WI38 (cell line): ENCODE measurements at regions not wholly inside any gene's neighbourhood (a gene's known extent, or its start where the extent isn't known, plus 50 kb on each side); places are given as distances from the start of the nearest gene placed in this dataset.

Experiments
- H3K4me3 ChIP-seq: 2 replicates; pipeline ENCODE4 v1.5.1; 2011; ENCODE audit warnings: low read depth, mild to moderate bottlenecking, control low read depth, low read length
- TF ChIP-seq, protein P1 (sequence below): IDR thresholded peaks from 2 replicates; pipeline ENCODE4 v1.5.1; 2012; ENCODE audit warnings: low read depth, mild to moderate bottlenecking, control low read depth, low read length

DNA sequence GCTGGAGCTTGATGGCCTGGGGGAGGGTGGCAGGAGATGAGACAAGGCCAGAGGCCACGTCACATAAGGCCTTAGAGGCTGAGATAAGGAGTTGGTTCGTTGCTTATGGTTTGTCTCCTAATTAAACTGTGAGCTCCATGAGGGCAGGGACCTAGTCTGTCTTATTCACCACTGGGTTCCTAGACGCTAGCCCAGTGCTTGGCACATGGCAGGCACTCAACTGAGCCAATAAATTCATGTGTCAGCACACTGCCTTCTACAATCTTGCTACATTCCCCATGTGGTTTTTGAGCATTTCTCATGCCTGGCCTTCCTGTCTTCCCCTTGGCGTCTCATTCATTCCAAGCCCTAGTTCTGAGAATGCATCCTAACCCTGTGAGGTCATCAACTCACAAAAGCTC lies 92.5 kb upstream of the MED13L start:
- no peak overlapping the region for H3K4me3 ChIP-seq
- TF ChIP-seq, protein P1, sequence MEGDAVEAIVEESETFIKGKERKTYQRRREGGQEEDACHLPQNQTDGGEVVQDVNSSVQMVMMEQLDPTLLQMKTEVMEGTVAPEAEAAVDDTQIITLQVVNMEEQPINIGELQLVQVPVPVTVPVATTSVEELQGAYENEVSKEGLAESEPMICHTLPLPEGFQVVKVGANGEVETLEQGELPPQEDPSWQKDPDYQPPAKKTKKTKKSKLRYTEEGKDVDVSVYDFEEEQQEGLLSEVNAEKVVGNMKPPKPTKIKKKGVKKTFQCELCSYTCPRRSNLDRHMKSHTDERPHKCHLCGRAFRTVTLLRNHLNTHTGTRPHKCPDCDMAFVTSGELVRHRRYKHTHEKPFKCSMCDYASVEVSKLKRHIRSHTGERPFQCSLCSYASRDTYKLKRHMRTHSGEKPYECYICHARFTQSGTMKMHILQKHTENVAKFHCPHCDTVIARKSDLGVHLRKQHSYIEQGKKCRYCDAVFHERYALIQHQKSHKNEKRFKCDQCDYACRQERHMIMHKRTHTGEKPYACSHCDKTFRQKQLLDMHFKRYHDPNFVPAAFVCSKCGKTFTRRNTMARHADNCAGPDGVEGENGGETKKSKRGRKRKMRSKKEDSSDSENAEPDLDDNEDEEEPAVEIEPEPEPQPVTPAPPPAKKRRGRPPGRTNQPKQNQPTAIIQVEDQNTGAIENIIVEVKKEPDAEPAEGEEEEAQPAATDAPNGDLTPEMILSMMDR, result no peak

DNA sequence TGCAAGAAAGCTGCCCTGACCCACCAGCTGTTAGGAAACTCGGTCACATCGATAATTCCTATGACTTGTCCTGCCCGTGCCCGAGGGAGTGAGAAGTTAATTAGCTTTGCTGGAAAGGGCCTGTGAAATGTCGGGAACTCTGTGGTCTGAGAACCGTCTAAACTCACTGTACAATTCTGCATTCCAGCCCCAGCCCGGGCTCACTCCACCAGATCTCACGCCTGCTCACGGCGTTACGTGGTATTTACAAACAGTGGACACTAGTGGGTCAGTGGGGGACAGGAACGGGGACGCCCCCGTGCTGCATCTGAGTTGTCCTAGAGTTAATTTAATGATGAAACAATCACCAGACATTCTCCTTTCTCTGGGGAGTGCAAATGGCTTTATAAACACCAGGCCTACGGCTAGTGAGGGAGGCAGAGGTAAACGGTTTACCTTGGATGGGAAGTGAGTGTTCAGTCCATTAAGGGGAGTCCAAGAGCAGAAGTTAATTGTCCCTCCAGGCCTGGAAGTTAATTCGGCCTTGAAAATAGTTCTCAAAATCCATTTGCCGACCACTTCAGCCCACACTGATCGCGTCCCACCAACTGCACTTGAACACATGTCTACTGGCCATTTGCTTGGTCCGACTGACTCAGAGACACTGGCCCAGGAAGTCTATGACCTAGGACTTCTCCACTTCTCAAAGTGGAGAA lies 93.5 kb upstream of the MED13L start:
- TF ChIP-seq, protein P1, result no peak
- no peak overlapping the region for H3K4me3 ChIP-seq

DNA sequence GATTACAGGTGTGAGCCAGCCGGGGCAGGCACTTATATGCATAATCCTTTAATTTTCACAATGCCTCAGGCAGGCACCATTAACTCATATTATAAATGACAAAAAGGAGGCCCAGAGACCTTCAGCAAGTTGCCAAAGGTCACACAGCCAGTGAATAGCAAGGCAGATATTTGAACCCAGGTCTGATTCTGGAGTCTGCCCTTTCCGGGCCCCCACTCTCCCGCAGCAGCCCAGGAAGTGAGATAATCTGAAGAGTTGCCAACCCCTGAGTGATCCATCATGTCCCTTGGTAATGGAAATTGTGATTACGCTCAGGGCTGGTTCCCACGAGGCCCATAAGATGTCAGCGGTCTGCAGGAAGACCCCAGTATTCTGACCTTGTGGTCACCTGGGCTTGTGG lies 95.3 kb upstream of the MED13L start:
- TF ChIP-seq, protein P1, result no peak
- no peak overlapping the region for H3K4me3 ChIP-seq

DNA sequence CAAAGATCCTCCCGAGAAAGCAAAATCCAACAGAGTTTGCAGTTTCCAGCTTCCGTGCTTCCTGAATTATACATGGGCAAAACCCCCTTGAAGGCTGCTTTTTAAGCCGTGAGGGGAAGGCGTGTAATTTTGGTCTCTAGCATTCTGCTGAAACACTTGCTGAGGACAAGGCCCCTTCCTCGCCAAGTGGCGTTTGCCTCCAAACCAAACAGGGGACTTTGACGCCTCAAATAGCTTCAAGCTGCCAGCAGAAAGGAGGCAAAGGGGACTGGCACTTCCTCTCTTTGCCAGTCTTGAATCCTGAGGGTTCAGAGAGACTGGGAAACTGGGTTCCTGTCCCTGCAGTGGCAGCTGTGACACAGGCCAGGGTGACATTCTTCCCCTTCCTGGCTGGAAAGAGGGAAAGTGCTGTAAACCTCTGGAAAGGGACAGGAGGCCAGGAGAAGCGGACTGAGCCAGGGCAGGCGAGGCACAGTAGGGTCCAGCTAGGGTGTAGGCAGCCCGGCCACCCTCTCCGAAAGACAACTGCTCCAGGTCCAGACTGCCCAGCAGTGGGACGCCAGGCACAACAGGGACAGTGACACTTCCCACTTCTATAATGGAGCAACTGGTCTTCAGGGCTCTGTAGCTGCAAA lies 96.2 kb upstream of the MED13L start:
- no peak overlapping the region for H3K4me3 ChIP-seq
- TF ChIP-seq, protein P1, result no peak

DNA sequence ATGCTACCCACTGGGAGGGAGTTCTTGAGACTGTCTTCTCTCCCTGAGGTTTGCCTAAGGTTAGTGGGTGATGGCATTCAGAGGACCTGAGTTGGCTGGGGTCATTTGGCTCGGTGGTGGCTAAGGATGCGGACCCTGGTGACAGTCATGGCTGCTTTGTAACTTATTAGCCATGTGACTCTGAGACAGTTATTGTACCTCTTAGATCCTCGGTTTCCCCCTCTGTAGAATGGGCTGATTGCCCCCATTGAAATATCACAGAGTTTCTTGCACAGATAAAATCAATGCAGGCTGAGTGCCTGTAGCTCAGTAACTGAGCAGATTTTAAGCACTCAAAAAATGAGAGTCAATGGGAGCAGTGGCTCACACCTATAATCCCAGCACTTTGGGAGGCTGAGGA lies 96.7 kb upstream of the MED13L start:
- TF ChIP-seq, protein P1, result no peak
- no peak overlapping the region for H3K4me3 ChIP-seq

DNA sequence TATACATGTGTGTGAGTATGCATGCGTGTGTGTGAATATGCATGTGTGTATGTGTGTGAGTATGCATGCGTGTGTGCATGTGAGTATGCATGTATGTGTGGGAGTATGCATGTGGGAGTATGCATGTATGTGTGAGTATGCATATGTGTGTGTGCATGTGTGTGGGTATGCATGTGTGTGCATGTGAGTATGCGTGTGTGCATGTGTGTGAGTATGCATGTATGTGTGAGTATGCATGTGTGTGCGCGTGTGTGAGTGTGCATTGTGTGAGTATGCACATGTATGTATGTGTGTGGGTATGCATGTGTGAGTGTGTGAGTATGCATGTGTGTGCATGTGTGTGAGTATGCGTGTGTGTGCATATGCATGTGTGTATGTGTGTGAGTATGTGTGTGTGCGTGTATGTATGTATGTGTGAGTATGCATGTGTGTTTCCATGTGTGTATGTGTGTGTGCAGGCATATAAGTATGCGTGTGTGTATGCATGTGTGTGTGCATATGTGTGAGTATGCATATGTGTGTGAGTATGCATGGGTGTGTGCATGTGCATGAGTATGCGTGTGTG lies 97.9 kb upstream of the MED13L start:
- H3K4me3 ChIP-seq, result no peak overlapping the region
- TF ChIP-seq, protein P1, result no peak
